ENCODE measurements at regions not wholly inside any gene's neighbourhood (a gene's known extent, or its start where the extent isn't known, plus 50 kb on each side); places are given as distances from the start of the nearest gene placed in this dataset.
"Not testable (repeated sequence)": the region's sequence is repeated elsewhere in the genome, so short reads cannot be mapped to it uniquely, and the experiment has no call there.

- H3K27me3 ChIP-seq (ENCODE audit: control insufficient read depth, low read length); H3K4me1 ChIP-seq (ENCODE audit: control insufficient read depth, low read length); H3F3A ChIP-seq (ENCODE audit: control insufficient read depth, insufficient read depth); H4K20me1 ChIP-seq (ENCODE audit: control insufficient read depth, insufficient read depth, low read depth, low read length); H3K79me2 ChIP-seq (ENCODE audit: control insufficient read depth, low read length); H3K9me3 ChIP-seq (ENCODE audit: control insufficient read depth, insufficient read depth, low read length); H3K27ac ChIP-seq (ENCODE audit: low read depth, low read length); H3K36me3 ChIP-seq (ENCODE audit: control insufficient read depth, low read length); H3K4me2 ChIP-seq (ENCODE audit: low read length); H3K4me3 ChIP-seq (ENCODE audit: low read length); H3K9me2 ChIP-seq (replicated peaks; ENCODE audit: control insufficient read depth, low read length): not testable (repeated sequence)
Measured at GRCh38 chr2:181737302-181737701, 57.0 kb upstream of the NEUROD1 start.

- TF ChIP-seq EZH2phosphoT487 (IDR thresholded peaks at IDR 0.05; ENCODE audit: borderline replicate concordance, low read length) (no peak), CTCF (IDR thresholded peaks at IDR 0.05; ENCODE audit: low read depth, low read length, poor library complexity, severe bottlenecking) (no peak)
- no peak overlapping the region for H3K4me2 ChIP-seq (ENCODE audit: low read length)
- no peaks in the 10 kb centered on the region for H3K27me3 ChIP-seq (ENCODE audit: control insufficient read depth, low read length)
- no peak overlapping the region for H3K27ac ChIP-seq (ENCODE audit: low read depth, low read length)
- H3K4me1 ChIP-seq (ENCODE audit: control insufficient read depth, low read length), result peaks cover 5% of the 10 kb centered on the region
- H3K79me2 ChIP-seq (ENCODE audit: control insufficient read depth, low read length), result no peaks in the 10 kb centered on the region
- H3K4me3 ChIP-seq (ENCODE audit: low read length), result no peak overlapping the region
- H3K9me2 ChIP-seq (replicated peaks; ENCODE audit: control insufficient read depth, low read length), result no peaks in the 10 kb centered on the region
- no peaks in the 10 kb centered on the region for H3K9me3 ChIP-seq (ENCODE audit: control insufficient read depth, insufficient read depth, low read length)
- H3K36me3 ChIP-seq (ENCODE audit: control insufficient read depth, low read length), result no peaks in the 10 kb centered on the region
- H3F3A ChIP-seq (ENCODE audit: control insufficient read depth, insufficient read depth), result no peaks in the 10 kb centered on the region
- no peaks in the 10 kb centered on the region for H4K20me1 ChIP-seq (ENCODE audit: control insufficient read depth, insufficient read depth, low read depth, low read length)
Measured at GRCh38 chr2:181738074-181738473, 57.8 kb upstream of the NEUROD1 start.

GRCh38 chr2:181738563-181738962 is 58.2 kb upstream of the NEUROD1 start:
- Histone ChIP-seq H3K27ac (ENCODE audit: low read depth, low read length) (no peak overlapping the region), H3K27me3 (ENCODE audit: control insufficient read depth, low read length) (no peaks in the 10 kb centered on the region), H3K9me3 (ENCODE audit: control insufficient read depth, insufficient read depth, low read length) (no peaks in the 10 kb centered on the region), H3K4me3 (ENCODE audit: low read length) (no peak overlapping the region), H3K4me2 (ENCODE audit: low read length) (no peak overlapping the region), H3K36me3 (ENCODE audit: control insufficient read depth, low read length) (no peaks in the 10 kb centered on the region), H4K20me1 (ENCODE audit: control insufficient read depth, insufficient read depth, low read depth, low read length) (no peaks in the 10 kb centered on the region), H3F3A (ENCODE audit: control insufficient read depth, insufficient read depth) (no peaks in the 10 kb centered on the region), H3K9me2 (replicated peaks; ENCODE audit: control insufficient read depth, low read length) (no peaks in the 10 kb centered on the region), H3K4me1 (ENCODE audit: control insufficient read depth, low read length) (peaks cover 5% of the 10 kb centered on the region), H3K79me2 (ENCODE audit: control insufficient read depth, low read length) (no peaks in the 10 kb centered on the region)
- TF ChIP-seq CTCF (IDR thresholded peaks at IDR 0.05; ENCODE audit: low read depth, low read length, poor library complexity, severe bottlenecking) (no peak), EZH2phosphoT487 (IDR thresholded peaks at IDR 0.05; ENCODE audit: borderline replicate concordance, low read length) (no peak)

- Histone ChIP-seq H3K9me2 (replicated peaks; ENCODE audit: control insufficient read depth, low read length) (no peaks in the 10 kb centered on the region), H4K20me1 (ENCODE audit: control insufficient read depth, insufficient read depth, low read depth, low read length) (no peaks in the 10 kb centered on the region), H3K79me2 (ENCODE audit: control insufficient read depth, low read length) (no peaks in the 10 kb centered on the region), H3K4me2 (ENCODE audit: low read length) (no peak overlapping the region), H3K36me3 (ENCODE audit: control insufficient read depth, low read length) (no peaks in the 10 kb centered on the region), H3F3A (ENCODE audit: control insufficient read depth, insufficient read depth) (no peaks in the 10 kb centered on the region), H3K27me3 (ENCODE audit: control insufficient read depth, low read length) (no peaks in the 10 kb centered on the region), H3K27ac (ENCODE audit: low read depth, low read length) (no peak overlapping the region), H3K9me3 (ENCODE audit: control insufficient read depth, insufficient read depth, low read length) (no peaks in the 10 kb centered on the region), H3K4me3 (ENCODE audit: low read length) (no peak overlapping the region), H3K4me1 (ENCODE audit: control insufficient read depth, low read length) (peaks cover 5% of the 10 kb centered on the region)
- no peak for TF ChIP-seq CTCF (IDR thresholded peaks at IDR 0.05; ENCODE audit: low read depth, low read length, poor library complexity, severe bottlenecking)
- no peak for TF ChIP-seq EZH2phosphoT487 (IDR thresholded peaks at IDR 0.05; ENCODE audit: borderline replicate concordance, low read length)
Measured at GRCh38 chr2:181741756-181742155, 61.4 kb upstream of the NEUROD1 start.
